ENCODE measurements at regions not wholly inside any gene's neighbourhood (a gene's known extent, or its start where the extent isn't known, plus 50 kb on each side); places are given as distances from the start of the nearest gene placed in this dataset.
"Not testable (repeated sequence)": the region's sequence is repeated elsewhere in the genome, so short reads cannot be mapped to it uniquely, and the experiment has no call there.

DNA sequence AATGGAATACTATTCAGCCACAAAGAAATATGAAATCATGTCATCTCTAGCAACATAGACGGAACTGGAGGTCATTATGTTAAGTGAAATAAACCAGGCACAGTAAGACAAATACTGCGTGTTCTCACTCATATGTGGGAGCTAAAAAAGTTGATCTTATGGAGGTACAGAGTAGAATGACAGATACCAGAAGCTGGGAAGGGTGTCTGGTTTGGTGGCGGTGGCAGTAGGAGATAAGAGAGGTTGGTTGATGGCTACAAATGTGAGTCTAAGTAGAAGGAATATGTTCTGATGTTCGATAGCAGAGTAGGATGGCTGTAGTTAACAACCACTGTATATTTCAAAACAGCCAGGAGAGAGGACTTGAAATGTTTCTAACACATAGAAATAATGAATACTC is 121.6 kb downstream of the PLPPR4 start:
- intact Hi-C loops (cut with DNase I): no loop called here
- no peak for DNase-seq (ENCODE audit: low spot score)
- no peaks in the 10 kb centered on the region for H3K36me3 ChIP-seq
- 92% methylated on average over 4 of the region's 4 CpGs for WGBS
- H3K4me1 ChIP-seq (replicated peaks): no peaks in the 10 kb centered on the region
- no peaks in the 10 kb centered on the region for H3K27me3 ChIP-seq (replicated peaks; ENCODE audit: insufficient read depth)
- H3K4me3 ChIP-seq: no peak overlapping the region
- TF ChIP-seq POLR2AphosphoS5 (IDR thresholded peaks at IDR 0.05) (no peak), POLR2A (IDR thresholded peaks at IDR 0.05) (no peak)
- TF ChIP-seq, protein P1, sequence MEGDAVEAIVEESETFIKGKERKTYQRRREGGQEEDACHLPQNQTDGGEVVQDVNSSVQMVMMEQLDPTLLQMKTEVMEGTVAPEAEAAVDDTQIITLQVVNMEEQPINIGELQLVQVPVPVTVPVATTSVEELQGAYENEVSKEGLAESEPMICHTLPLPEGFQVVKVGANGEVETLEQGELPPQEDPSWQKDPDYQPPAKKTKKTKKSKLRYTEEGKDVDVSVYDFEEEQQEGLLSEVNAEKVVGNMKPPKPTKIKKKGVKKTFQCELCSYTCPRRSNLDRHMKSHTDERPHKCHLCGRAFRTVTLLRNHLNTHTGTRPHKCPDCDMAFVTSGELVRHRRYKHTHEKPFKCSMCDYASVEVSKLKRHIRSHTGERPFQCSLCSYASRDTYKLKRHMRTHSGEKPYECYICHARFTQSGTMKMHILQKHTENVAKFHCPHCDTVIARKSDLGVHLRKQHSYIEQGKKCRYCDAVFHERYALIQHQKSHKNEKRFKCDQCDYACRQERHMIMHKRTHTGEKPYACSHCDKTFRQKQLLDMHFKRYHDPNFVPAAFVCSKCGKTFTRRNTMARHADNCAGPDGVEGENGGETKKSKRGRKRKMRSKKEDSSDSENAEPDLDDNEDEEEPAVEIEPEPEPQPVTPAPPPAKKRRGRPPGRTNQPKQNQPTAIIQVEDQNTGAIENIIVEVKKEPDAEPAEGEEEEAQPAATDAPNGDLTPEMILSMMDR (IDR thresholded peaks at IDR 0.05): no peak
- no peak overlapping the region for H3K27ac ChIP-seq
- no peaks in the 10 kb centered on the region for H3K9me3 ChIP-seq

DNA sequence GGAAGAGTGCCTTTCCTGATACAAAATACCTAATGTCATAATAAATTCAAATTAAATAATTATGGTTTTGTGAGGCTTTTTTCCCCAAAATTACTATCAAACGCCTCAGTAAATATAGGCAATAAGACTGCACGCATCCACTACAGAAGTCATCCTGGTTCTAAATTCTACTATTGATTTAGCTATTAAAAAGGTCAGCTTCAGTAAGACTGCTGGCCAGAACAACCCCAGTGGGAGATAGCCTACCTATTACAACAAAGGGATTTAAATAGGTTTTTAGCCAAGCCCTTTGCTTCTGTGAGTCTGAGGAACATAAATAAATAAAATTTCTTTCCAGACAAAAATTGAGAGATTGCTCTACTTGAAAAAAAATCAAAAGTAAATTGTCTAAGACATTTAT is 132.1 kb downstream of the PLPPR4 start:
- H3K36me3 ChIP-seq: no peaks in the 10 kb centered on the region
- DNase-seq (ENCODE audit: low spot score): no peak
- 90% methylated on average over 2 of the region's 2 CpGs for WGBS
- intact Hi-C loops (cut with DNase I): no loop called here
- no peaks in the 10 kb centered on the region for H3K9me3 ChIP-seq
- no peaks in the 10 kb centered on the region for H3K4me1 ChIP-seq (replicated peaks)
- TF ChIP-seq, protein P1 (IDR thresholded peaks at IDR 0.05): no peak
- TF ChIP-seq POLR2AphosphoS5 (IDR thresholded peaks at IDR 0.05) (no peak), POLR2A (IDR thresholded peaks at IDR 0.05) (no peak)
- no peak overlapping the region for H3K27ac ChIP-seq
- no peaks in the 10 kb centered on the region for H3K27me3 ChIP-seq (replicated peaks; ENCODE audit: insufficient read depth)
- H3K4me3 ChIP-seq: no peak overlapping the region

DNA sequence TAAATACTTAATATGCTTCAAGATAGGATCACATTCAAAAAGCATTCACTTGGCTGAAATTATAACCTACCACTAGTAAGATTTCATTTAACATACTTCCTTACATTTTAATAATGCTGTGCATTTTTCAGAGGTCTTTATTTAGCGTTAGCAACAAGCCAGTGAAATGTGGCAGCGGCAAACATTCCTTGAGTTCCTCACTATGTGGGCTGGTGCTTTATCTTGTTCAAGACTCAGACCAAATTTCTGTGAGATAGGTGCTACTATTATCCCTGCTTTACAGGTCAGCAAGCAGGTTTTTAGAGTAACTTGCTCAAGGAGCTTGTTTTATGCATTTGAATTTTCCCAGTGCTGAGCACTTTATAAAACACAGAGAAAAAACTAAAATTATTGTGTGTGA is 132.7 kb downstream of the PLPPR4 start:
- Histone ChIP-seq H3K27ac (no peak overlapping the region), H3K4me3 (no peak overlapping the region), H3K27me3 (replicated peaks; ENCODE audit: insufficient read depth) (no peaks in the 10 kb centered on the region), H3K36me3 (no peaks in the 10 kb centered on the region), H3K9me3 (no peaks in the 10 kb centered on the region), H3K4me1 (replicated peaks) (no peaks in the 10 kb centered on the region)
- DNase-seq (ENCODE audit: low spot score): no peak
- intact Hi-C loops (cut with DNase I): no loop called here
- no peak for TF ChIP-seq POLR2A (IDR thresholded peaks at IDR 0.05)
- TF ChIP-seq, protein P1 (IDR thresholded peaks at IDR 0.05): no peak
- WGBS: 31% methylated on average over 2 of the region's 2 CpGs

DNA sequence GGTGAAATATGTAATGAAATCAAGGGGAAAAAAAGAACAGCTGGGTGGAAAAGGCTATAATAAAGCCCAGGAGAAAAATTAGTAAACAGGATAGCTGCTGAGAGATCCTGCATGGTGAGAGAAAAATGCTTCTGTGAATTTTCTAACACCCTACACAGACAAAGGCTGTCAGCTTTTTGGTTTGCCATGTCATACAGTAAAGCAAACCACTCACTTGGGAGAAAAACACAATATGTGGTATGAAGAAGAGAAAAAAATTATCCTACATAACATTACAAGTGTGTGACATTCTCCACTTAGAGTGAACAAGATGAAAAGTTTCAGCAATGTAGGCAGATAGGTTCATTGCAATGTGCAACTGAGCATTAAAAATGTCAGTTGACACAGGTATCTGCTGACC is 133.6 kb downstream of the PLPPR4 start:
- no peak for TF ChIP-seq POLR2AphosphoS5 (IDR thresholded peaks at IDR 0.05)
- TF ChIP-seq, protein P1 (IDR thresholded peaks at IDR 0.05): no peak
- TF ChIP-seq POLR2A (IDR thresholded peaks at IDR 0.05): no peak
- Histone ChIP-seq H3K4me1 (replicated peaks) (no peaks in the 10 kb centered on the region), H3K27me3 (replicated peaks; ENCODE audit: insufficient read depth) (no peaks in the 10 kb centered on the region), H3K9me3 (no peaks in the 10 kb centered on the region), H3K27ac (no peak overlapping the region), H3K36me3 (no peaks in the 10 kb centered on the region), H3K4me3 (no peak overlapping the region)
- no peak for DNase-seq (ENCODE audit: low spot score)
- intact Hi-C loops (cut with DNase I): no loop called here

DNA sequence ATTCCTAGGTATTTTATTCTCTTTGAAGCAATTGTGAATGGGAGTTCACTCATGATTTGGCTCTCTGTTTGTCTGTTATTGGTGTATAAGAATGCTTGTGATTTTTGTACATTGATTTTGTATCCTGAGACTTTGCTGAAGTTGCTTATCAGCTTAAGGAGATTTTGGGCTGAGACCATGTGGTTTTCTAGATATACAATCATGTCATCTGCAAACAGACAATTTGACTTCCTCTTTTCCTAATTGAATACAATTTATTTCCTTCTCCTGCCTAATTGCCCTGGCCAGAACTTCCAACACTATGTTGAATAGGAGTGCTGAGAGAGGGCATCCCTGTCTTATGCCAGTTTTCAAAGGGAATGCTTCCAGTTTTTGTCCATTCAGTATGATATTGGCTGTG is 137.3 kb downstream of the PLPPR4 start:
- H3K27me3 ChIP-seq (replicated peaks; ENCODE audit: insufficient read depth); H3K27ac ChIP-seq; H3K4me3 ChIP-seq; H3K9me3 ChIP-seq; H3K36me3 ChIP-seq; DNase-seq (ENCODE audit: low spot score); H3K4me1 ChIP-seq (replicated peaks); intact Hi-C loops (cut with DNase I): not testable (repeated sequence)

DNA sequence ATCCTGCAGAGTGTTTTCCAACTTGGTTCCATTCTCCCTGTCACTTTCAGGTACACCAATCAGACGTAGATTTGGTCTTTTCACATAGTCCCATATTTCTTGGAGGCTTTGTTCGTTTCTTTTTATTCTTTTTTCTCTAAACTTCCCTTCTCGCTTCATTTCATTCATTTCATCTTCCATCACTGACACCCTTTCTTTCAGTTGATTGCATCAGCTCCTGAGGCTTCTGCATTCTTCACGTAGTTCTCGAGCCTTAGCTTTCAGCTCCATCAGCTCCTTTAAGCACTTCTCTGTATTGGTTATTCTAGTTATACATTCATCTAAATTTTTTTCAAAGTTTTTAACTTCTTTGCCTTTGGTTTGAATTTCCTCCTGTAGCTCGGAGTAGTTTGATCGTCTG is 140.1 kb downstream of the PLPPR4 start:
- H3K27me3 ChIP-seq (replicated peaks; ENCODE audit: insufficient read depth); DNase-seq (ENCODE audit: low spot score); H3K9me3 ChIP-seq; H3K4me1 ChIP-seq (replicated peaks); H3K36me3 ChIP-seq; H3K4me3 ChIP-seq; intact Hi-C loops (cut with DNase I); H3K27ac ChIP-seq: not testable (repeated sequence)
- 100% methylated on average over 7 of the region's 7 CpGs for WGBS

DNA sequence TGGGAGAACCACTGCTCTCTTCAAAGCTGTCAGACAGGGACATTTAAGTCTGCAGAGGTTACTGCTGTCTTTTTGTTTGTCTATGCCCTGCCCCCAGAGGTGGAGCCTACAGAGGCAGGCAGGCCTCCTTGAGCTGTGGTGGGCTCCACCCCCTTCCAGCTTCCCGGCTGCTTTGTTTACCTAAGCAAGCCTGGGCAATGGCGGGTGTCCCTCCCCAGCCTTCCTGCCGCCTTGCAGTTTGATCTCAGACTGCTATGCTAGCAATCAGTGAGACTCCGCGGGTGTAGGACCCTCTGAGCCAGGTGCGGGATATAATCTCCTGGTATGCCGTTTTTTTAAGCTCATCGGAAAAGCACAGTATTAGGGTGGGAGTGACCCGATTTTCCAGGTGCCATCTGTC is 141.0 kb downstream of the PLPPR4 start:
- WGBS: 77% methylated on average over 9 of the region's 9 CpGs
- H3K4me3 ChIP-seq; H3K9me3 ChIP-seq; H3K36me3 ChIP-seq; H3K4me1 ChIP-seq (replicated peaks); intact Hi-C loops (cut with DNase I); DNase-seq (ENCODE audit: low spot score); H3K27ac ChIP-seq; H3K27me3 ChIP-seq (replicated peaks; ENCODE audit: insufficient read depth): not testable (repeated sequence)
